GM18511 (cell line): ENCODE measurements at regions not wholly inside any gene's neighbourhood (a gene's known extent, or its start where the extent isn't known, plus 50 kb on each side); places are given as distances from the start of the nearest gene placed in this dataset.
"Not testable (repeated sequence)": the region's sequence is repeated elsewhere in the genome, so short reads cannot be mapped to it uniquely, and the experiment has no call there.

Experiments used
- ATAC-seq: cut with Tn5 transposase; IDR thresholded peaks from one replicate; pipeline ENCODE4 v1.9.1; 2021; ENCODE audit warnings: mild to moderate bottlenecking, moderate library complexity; ENCODE audit not compliant: unreplicated experiment

DNA sequence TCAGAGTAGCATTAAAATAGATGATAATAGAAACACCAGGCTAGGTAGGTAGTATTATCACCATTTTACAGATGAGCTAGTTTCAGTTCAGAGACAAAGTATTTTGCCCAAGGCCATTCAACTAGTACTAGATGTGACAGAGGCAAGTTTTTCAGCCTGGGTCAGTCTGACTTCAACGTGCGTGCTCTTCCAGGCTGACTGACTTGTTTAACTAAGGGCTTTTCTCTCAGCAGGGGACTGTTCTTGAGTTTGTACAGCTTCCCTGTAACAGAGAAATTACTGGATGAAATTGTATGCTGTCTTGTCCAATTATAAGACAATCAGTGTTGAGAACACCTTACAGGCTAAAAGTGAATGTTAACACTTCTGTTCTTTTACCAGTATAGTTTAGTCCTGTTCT, 333.5 kb upstream of the MAN1A1 start:
- ATAC-seq: no peak

GRCh38 chr6:119678961-119679360, 329.4 kb upstream of the MAN1A1 start:
- no peak for ATAC-seq

- ATAC-seq: no peak
Measured at GRCh38 chr6:119677384-119677783, 327.8 kb upstream of the MAN1A1 start.

- no peak for ATAC-seq
Measured at GRCh38 chr6:119676961-119677360, 327.4 kb upstream of the MAN1A1 start.

DNA sequence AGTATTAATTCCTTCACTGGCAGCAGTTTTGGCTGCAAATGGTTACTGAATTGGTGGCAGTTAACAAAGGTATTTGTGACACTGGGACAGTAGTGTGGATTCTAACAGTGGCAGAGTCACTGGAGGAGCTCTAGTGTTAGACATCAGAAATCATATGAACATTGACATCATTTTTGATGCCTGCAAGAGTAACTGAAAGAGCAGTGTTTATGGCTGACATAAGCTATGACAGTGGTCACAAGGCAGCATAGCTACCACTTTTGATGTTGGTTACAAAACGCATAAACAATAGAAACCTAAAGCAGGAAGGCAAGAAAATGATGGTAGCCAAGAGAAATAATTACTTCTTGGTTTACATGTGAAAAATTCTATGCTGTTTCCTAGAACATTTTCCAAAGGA, 326.7 kb upstream of the MAN1A1 start:
- no peak for ATAC-seq

GRCh38 chr6:119673741-119674140, 324.2 kb upstream of the MAN1A1 start:
- ATAC-seq: no peak

- no peak for ATAC-seq
Measured at GRCh38 chr6:119672725-119673124, 323.2 kb upstream of the MAN1A1 start.

DNA sequence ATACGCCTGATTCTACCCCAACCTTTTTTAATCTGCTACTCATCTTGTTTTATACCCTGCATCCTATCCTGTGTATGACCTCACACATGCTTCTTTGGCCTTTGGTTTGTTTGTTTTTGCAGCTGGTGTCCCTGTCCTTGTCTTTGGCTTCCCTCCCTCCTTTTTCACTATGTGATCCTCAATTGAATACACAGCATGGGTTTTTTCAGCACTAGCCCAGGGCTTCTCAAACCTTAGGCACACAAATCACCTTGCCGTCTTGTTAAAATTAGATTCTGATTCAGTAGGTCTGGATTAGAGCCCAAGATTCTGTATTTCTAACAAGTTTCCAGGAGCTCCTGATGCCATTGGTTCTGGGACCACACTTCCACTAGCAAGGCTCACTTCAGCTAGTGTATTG, 321.5 kb upstream of the MAN1A1 start:
- ATAC-seq: no peak

DNA sequence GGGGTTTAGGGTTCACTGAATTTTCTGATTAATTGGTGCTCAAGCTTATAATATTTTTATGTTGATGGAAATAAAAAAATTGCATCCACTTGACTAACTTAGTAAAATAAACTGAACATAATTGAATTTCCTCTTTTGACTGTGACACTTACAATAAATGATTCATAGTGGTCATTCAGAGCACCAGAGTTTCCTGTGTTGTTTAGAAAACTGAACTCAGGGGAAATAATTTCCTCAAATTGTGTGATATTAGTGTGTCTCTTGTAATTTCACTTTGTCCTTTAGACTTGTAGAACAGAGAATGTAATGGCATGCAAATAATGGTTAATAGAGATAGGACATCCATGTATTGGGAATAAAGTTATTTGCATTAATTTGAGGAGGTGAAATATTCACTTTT, 319.7 kb upstream of the MAN1A1 start:
- ATAC-seq: peak; percentile 79

DNA sequence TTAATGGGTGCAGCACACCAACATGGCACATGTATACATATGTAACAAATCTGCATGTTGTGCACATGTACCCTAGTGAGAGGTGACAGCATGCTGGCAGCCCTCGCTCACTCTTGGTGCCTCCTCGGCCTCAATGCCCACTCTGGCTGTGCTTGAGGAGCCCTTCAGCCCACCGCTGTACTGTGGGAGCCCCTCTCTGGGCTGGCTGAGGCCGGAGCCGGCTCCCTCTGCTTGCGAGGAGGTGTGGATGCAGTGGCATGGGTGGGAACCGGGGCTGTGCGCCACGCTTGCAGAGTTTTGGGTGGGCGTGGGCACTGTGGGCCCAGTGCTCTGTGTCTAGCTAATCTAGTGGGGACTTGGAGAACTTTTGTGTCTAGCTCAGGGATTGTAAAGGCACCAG, 315.9 kb upstream of the MAN1A1 start:
- ATAC-seq: not testable (repeated sequence)

- peak; percentile 65 for ATAC-seq
Measured at GRCh38 chr6:119661628-119662027, 312.1 kb upstream of the MAN1A1 start.

GRCh38 chr6:119661078-119661477, 311.5 kb upstream of the MAN1A1 start:
- ATAC-seq: no peak

DNA sequence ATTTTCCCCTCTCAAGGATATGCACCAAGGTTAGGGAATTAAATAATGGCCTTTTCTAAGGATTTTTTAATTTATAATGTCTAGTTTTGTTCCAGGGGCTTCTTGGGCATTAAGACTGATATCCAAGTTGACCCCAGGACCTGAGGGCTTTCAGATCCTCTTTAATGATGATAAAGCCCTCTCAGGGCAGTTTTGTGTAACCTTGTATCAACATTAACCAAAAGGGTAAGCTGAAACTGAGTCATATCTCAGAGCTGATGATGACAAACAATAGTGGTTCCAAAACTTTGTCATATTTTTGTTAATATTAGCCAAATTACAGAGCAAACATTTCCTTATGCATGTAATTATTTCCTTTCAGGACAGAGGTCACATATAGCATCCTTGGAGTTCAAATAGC, 309.4 kb upstream of the MAN1A1 start:
- ATAC-seq: no peak

DNA sequence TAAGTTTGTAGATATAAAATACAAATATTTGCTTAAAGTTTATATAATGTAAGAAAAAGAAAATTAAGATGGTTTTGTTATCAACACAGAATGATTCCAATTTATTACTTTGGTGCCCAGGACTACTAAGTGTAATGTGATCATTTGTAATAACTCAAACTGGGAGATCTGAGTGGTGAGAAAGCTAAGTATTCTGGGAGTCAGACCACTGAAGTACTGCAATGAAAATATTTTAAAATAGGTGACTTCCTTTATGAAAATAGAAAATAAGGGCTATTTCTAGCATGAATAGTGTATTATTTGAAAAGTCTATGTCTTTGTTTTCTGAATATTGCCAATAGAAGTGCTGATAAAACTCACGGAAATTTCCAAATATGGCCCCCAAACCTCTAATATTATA, 305.6 kb upstream of the MAN1A1 start:
- no peak for ATAC-seq

DNA sequence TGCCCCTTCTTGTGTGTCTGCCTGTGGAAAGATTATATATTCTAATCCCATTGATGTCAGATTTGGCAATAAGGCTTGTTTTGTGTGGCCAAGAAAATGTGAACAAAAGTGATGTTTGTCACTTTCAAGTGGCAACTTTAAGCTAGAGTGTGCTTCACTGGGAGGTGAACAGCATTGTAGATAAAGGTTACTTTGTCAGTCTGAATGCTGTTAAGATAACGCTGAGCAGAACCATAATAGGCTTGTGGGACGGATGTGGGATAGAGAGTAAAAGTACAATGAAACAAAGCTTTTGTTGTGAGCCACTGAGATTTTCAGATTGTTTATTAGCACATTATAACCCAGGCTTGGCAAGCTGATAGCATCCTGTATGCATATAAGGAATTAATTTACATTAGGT, 303.8 kb upstream of the MAN1A1 start:
- ATAC-seq: no peak

DNA sequence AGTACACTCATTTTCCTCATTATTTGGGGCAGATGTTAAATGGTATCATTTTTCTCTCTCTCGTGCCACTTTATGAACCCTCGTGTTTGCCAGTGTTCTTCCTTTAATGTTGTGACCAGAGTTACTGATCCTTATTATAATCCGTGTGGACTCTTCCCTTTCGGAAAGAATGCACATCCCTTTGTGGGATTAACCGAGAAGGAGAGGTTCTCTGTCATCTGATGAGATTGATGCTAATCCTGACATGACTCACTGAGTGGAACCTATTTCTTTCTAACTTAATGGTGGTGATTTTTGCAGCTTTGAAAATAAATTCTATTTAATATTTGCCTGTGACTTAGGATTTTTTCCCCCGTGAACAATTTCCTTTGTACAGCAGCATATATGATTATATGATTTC, 300.0 kb upstream of the MAN1A1 start:
- no peak for ATAC-seq

DNA sequence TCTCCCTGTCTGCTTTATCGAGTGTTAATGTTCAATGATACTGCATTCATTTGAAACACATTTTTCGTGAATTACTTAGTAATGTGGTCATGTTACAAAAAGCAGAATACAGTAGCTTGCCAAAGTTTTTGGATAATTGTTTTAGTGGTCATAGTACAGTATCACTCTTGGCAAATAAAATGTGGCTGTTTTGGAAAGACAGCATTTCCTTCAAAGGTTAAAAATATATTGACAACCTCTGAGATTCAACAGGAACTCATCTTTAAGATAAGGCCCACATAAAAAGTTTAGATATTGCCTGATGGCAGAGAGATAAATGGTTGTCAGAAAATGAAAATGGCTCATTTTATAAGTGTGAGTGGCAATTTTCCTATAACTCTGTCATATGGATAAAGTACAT, 297.7 kb upstream of the MAN1A1 start:
- no peak for ATAC-seq

GRCh38 chr6:119643876-119644275, 294.3 kb upstream of the MAN1A1 start:
- ATAC-seq: no peak

DNA sequence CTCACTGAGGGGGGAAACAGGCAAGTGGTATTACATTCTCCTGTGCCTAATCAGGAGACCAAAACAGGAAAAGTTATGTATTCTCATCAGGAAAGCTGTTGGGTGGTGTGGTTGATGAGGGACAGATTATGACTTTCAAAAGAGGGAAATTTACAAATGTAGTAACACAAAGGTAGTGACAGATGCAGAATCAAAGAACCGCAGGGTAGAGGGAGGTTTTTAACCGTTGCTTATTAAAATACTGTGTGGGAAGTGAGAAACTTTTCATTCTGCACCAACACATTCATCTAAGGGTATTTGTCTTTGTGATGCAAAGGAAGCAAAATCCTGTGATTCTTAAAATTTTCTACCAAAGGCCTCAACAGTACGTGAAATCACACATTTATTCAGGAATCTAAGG, 288.2 kb upstream of the MAN1A1 start:
- no peak for ATAC-seq

DNA sequence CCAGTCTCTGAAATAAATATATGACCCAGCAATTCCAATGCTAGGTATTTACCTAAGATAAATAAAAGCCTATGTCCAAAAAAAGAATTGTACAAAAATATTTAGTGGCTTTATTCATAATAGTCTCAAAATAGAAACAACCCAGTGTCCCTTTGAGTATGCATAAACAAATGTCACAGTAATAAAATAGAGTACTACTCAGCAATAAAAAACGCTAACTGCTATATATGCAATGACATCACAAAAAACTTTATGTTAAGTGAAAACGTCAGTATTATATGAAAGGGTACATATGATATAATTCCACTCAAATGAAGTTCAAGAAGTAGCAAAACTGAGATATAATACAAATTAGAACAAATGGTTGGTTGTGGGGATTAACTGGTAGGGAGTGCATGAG, 286.5 kb upstream of the MAN1A1 start:
- ATAC-seq: no peak

- ATAC-seq: no peak
Measured at GRCh38 chr6:119633461-119633860, 283.9 kb upstream of the MAN1A1 start.

DNA sequence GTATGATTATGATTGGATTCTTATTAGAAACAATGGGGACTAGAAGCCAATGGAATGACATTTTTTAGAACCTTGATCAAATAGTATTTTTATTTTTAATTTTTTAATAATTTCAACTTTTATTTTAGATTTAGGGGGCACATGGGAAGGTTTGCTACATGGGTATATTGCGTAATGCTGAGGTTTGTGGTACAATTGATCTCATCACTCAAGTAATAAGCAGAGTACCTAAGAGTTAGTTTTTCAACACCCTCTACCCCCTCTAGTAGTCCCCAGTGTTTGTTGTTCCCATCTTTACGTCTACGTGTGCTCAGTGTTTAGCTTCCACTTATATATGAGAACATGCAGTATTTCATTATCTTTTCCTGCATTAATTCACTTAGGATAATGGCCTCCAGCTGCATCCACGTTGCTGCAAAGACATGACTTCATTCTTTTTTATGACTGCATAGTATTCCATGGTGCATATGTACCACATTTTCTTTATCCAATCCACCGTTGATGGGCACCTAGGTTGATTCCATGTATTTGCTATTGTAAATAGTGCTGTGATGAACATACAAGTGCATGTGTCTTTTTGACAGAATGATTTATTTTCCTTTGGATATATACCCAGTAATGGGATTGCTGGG, 281.1 kb upstream of the MAN1A1 start:
- ATAC-seq: no peak
